Panc1 (cell line): ENCODE measurements at regions not wholly inside any gene's neighbourhood (a gene's known extent, or its start where the extent isn't known, plus 50 kb on each side); places are given as distances from the start of the nearest gene placed in this dataset.

Experiments used
- ATAC-seq: fragments of 200-7000 bp; cut with Tn5 transposase; 2 replicates; pipeline ENCODE4 v1.9.1; 2020; ENCODE audit warnings: mild to moderate bottlenecking, moderate library complexity
- BruUV-seq: library from RNA; stranded (reverse); fragments of 400-500 nt; replicated peaks from 2 replicates; lab custom pipeline; 2021; lab: Mats Ljungman, UMichigan
- CTCF ChIA-PET: fragments of 300-600 bp; sonication (Branson Sonifier 250); formaldehyde crosslinking; loops from one replicate; lab custom pipeline; 2022; ENCODE audit warnings: antibody characterized with exemption; lab: Charles Lee
- POLR2A ChIA-PET: fragments of 300-600 bp; sonication (Branson Sonifier 250); formaldehyde crosslinking; loops from one replicate; lab custom pipeline; 2022; ENCODE audit warnings: antibody characterized with exemption; lab: Charles Lee
- DNase-seq: peaks from one replicate; pipeline ENCODE4 v3.0.0-alpha.2; 2010; ENCODE audit warnings: low read depth, low spot score
- H3K27ac ChIP-seq: 2 replicates; pipeline ENCODE4 v1.5.1; 2011; ENCODE audit warnings: mild to moderate bottlenecking, low read length, inconsistent platforms
- H3K27me3 ChIP-seq: fragments of 200-500 bp; sonication (Bioruptor generic); 2 replicates; pipeline ENCODE4 v1.6.0; 2014; ENCODE audit warnings: low read length, inconsistent platforms; ENCODE audit not compliant: control insufficient read depth, insufficient read depth
- H3K36me3 ChIP-seq: fragments of 200-500 bp; sonication (Bioruptor generic); 2 replicates; pipeline ENCODE4 v1.5.1; 2014; ENCODE audit warnings: inconsistent platforms, mild to moderate bottlenecking, low read length, moderate library complexity; ENCODE audit not compliant: control insufficient read depth, insufficient read depth
- H3K4me1 ChIP-seq: 2 replicates; pipeline ENCODE4 v1.5.1; 2011; ENCODE audit warnings: inconsistent platforms, mild to moderate bottlenecking, low read length, moderate library complexity; ENCODE audit not compliant: control insufficient read depth, insufficient read depth
- H3K4me3 ChIP-seq, 2 experiments: 2 replicates each; pipeline ENCODE4 v1.5.1; 2011 to 2012; ENCODE audit warnings: low read depth in 2 of 2, low read length in 2 of 2, mild to moderate bottlenecking in 2 of 2, inconsistent platforms in 1 of 2, moderate library complexity in 1 of 2
- H3K9me3 ChIP-seq: fragments of 200-500 bp; sonication (Bioruptor generic); 2 replicates; pipeline ENCODE4 v1.5.1; 2014; ENCODE audit warnings: low read depth, mild to moderate bottlenecking, inconsistent platforms, low read length, moderate library complexity; ENCODE audit not compliant: control insufficient read depth, insufficient read depth
- POLR2AphosphoS5 ChIP-seq: IDR thresholded peaks from 2 replicates; pipeline ENCODE4 v1.6.1; 2012; ENCODE audit warnings: mild to moderate bottlenecking, low read depth, low read length, moderate library complexity
- SIN3A ChIP-seq: IDR thresholded peaks from 2 replicates; pipeline ENCODE4 v1.6.1; 2012; ENCODE audit warnings: low read depth, mild to moderate bottlenecking, low read length, moderate library complexity, borderline replicate concordance; ENCODE audit not compliant: insufficient read depth
- TCF7L2 ChIP-seq: IDR thresholded peaks from 2 replicates; pipeline ENCODE4 v1.6.1; 2011; ENCODE audit warnings: mild to moderate bottlenecking, low read depth, low read length, inconsistent platforms
- in situ Hi-C: cut with HindIII; loops from 2 replicates; pipeline ENCODE4 v1.10.0; 2016; ENCODE audit warnings: low sequenced_read_pairs, low pct_unique_long_range_greater_than_20kb
- intact Hi-C: fragments of 100-400 bp; cut with micrococcal nuclease; formaldehyde crosslinking; loops from one replicate; pipeline ENCODE4 v1.10.0; 2022; ENCODE audit not compliant: unreplicated experiment
- TF ChIP-seq, protein P1 (sequence below): fragments of 450-650 bp; IDR thresholded peaks from 2 replicates; pipeline ENCODE4 v1.5.1; 2017; ENCODE audit warnings: mild to moderate bottlenecking
- TF ChIP-seq, protein P2 (sequence below), 2 experiments: IDR thresholded peaks; 2 replicates each; pipeline ENCODE4 v1.6.1; 2011 to 2012; ENCODE audit warnings: low read depth in 2 of 2, control low read depth in 1 of 2, low read length in 1 of 2, mild to moderate bottlenecking in 1 of 2, moderate library complexity in 1 of 2; ENCODE audit not compliant: insufficient read depth in 1 of 2

DNA sequence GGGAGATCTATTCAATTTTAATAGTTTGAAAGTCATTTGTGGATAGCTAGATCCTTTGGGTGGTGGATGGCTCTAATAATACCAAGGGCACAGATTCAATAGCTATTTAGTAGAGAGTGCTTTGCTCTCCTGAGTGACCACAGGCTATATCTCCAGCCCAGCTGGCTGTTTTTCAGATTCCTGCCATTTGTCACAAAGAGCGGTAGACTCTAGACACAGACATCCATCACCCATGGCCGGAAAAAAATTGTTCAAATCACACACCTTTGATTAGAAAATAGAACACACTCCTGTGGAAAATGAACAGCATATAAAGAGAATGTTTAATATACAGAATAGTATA is 171.6 kb upstream of the MITF start:
- BruUV-seq: no TSS peak
- Histone ChIP-seq H3K36me3 (no peaks in the 10 kb centered on the region), H3K27ac (no peak overlapping the region), H3K4me1 (no peaks in the 10 kb centered on the region), H3K4me3 (no peak overlapping the region), H3K27me3 (no peaks in the 10 kb centered on the region), H3K9me3 (no peaks in the 10 kb centered on the region)
- ChIA-PET POLR2A (no interaction called here), CTCF (no interaction called here)
- in situ Hi-C loops (no loop called here), intact Hi-C loops (no loop called here)
- DNase-seq: no peak
- TF ChIP-seq POLR2AphosphoS5: no peak
- TF ChIP-seq, protein P1, sequence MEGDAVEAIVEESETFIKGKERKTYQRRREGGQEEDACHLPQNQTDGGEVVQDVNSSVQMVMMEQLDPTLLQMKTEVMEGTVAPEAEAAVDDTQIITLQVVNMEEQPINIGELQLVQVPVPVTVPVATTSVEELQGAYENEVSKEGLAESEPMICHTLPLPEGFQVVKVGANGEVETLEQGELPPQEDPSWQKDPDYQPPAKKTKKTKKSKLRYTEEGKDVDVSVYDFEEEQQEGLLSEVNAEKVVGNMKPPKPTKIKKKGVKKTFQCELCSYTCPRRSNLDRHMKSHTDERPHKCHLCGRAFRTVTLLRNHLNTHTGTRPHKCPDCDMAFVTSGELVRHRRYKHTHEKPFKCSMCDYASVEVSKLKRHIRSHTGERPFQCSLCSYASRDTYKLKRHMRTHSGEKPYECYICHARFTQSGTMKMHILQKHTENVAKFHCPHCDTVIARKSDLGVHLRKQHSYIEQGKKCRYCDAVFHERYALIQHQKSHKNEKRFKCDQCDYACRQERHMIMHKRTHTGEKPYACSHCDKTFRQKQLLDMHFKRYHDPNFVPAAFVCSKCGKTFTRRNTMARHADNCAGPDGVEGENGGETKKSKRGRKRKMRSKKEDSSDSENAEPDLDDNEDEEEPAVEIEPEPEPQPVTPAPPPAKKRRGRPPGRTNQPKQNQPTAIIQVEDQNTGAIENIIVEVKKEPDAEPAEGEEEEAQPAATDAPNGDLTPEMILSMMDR: no peak
- TF ChIP-seq SIN3A: no peak
- TF ChIP-seq TCF7L2: no peak
- TF ChIP-seq, protein P2, sequence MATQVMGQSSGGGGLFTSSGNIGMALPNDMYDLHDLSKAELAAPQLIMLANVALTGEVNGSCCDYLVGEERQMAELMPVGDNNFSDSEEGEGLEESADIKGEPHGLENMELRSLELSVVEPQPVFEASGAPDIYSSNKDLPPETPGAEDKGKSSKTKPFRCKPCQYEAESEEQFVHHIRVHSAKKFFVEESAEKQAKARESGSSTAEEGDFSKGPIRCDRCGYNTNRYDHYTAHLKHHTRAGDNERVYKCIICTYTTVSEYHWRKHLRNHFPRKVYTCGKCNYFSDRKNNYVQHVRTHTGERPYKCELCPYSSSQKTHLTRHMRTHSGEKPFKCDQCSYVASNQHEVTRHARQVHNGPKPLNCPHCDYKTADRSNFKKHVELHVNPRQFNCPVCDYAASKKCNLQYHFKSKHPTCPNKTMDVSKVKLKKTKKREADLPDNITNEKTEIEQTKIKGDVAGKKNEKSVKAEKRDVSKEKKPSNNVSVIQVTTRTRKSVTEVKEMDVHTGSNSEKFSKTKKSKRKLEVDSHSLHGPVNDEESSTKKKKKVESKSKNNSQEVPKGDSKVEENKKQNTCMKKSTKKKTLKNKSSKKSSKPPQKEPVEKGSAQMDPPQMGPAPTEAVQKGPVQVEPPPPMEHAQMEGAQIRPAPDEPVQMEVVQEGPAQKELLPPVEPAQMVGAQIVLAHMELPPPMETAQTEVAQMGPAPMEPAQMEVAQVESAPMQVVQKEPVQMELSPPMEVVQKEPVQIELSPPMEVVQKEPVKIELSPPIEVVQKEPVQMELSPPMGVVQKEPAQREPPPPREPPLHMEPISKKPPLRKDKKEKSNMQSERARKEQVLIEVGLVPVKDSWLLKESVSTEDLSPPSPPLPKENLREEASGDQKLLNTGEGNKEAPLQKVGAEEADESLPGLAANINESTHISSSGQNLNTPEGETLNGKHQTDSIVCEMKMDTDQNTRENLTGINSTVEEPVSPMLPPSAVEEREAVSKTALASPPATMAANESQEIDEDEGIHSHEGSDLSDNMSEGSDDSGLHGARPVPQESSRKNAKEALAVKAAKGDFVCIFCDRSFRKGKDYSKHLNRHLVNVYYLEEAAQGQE (IDR thresholded peaks at IDR 0.05; ENCODE audit: insufficient read depth in 1 of 2, low read depth in 2 of 2, low read length in 1 of 2): no peak
- no peak for ATAC-seq

DNA sequence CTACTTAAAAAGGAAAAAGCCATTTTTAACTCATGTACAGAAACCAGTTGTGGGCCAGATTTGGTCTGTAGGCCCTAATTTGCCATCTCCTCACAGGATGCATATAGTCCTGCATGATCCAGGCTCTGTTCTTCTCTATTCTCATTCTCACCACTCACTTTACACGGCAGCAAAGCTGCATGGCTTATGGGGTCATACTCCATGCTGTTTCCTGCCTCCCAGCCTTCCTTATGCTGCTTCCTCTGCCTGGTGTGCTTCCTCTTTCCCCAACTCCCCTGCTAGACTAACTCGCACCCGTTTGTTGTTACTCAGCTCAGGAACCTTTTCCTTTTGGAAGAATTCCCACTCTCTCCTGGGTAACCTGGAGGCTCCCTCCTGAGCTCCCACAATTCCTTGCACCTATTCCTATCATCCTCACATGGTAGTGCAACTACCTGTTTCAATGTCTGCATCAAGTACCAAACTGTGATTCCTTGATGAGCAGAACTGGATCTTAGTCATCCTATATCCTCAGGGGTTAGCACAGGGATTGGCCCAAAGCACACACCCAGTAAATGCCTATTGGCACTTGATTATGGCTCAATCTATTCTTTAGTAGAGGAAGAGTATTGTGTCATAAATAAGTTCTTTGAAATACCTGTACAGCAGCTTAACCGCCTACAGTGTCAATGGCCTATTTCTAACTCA is 172.1 kb upstream of the MITF start:
- TF ChIP-seq, protein P2 (IDR thresholded peaks at IDR 0.05; ENCODE audit: insufficient read depth in 1 of 2, low read depth in 2 of 2, low read length in 1 of 2): no peak
- TF ChIP-seq, protein P1: no peak
- TF ChIP-seq POLR2AphosphoS5 (no peak), TCF7L2 (no peak), SIN3A (no peak)
- Histone ChIP-seq H3K4me3 (no peak overlapping the region), H3K27ac (no peak overlapping the region), H3K36me3 (no peaks in the 10 kb centered on the region), H3K9me3 (no peaks in the 10 kb centered on the region), H3K27me3 (no peaks in the 10 kb centered on the region), H3K4me1 (no peaks in the 10 kb centered on the region)
- ChIA-PET CTCF (no interaction called here), POLR2A (no interaction called here)
- BruUV-seq: no TSS peak
- intact Hi-C loops (no loop called here), in situ Hi-C loops (no loop called here)
- DNase-seq: no peak
- ATAC-seq: no peak
